ENCODE measurements at regions not wholly inside any gene's neighbourhood (a gene's known extent, or its start where the extent isn't known, plus 50 kb on each side); places are given as distances from the start of the nearest gene placed in this dataset.

DNA sequence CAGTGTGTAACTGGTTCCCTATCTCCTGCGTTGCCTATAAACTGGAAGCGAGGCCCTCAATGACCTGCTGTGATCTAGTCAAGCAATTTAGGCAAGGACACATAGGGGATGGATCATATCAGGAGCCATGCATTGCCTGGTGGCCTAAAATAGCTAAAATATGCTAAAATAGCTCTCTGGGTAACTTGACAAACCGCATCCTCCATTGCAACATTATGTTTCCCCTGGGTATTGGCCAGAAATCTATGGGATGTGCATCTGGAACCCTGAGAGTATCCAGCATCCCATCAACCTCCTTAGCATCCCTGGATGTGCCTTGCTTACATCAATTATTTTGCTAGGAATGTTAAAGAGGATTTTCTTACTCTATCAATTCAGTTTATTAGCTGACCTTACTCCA is 91.7 kb upstream of the ADCY1 start:
- H3K36me3 ChIP-seq (ENCODE audit: insufficient read depth) = no peaks in the 10 kb centered on the region
- no peaks in the 10 kb centered on the region for H3K27me3 Mint-ChIP-seq (ENCODE audit: insufficient read depth, low read depth, poor library complexity)
- no peaks in the 10 kb centered on the region for H3K79me2 ChIP-seq (replicated peaks; ENCODE audit: insufficient read depth)
- H3K9me3 Mint-ChIP-seq = no peaks in the 10 kb centered on the region
- TF ChIP-seq, protein P1, sequence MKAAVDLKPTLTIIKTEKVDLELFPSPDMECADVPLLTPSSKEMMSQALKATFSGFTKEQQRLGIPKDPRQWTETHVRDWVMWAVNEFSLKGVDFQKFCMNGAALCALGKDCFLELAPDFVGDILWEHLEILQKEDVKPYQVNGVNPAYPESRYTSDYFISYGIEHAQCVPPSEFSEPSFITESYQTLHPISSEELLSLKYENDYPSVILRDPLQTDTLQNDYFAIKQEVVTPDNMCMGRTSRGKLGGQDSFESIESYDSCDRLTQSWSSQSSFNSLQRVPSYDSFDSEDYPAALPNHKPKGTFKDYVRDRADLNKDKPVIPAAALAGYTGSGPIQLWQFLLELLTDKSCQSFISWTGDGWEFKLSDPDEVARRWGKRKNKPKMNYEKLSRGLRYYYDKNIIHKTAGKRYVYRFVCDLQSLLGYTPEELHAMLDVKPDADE (IDR thresholded peaks at IDR 0.05) = no peak
- TF ChIP-seq NANOG (IDR thresholded peaks at IDR 0.05; ENCODE audit: borderline replicate concordance) (no peak), POLR2AphosphoS5 (IDR thresholded peaks at IDR 0.05; ENCODE audit: low read depth) (no peak), ZNF331 (CRISPR knock-in tag; IDR thresholded peaks at IDR 0.05; ENCODE audit: low read depth) (no peak), JUNB (IDR thresholded peaks at IDR 0.05; ENCODE audit: unreplicated experiment) (no peak), STAT1 (IDR thresholded peaks at IDR 0.05; ENCODE audit: unreplicated experiment) (no peak), CREB1 (CRISPR knock-in tag; IDR thresholded peaks at IDR 0.05; ENCODE audit: low read depth) (no peak), ZNF114 (CRISPR knock-in tag; IDR thresholded peaks at IDR 0.05) (no peak), EZH2phosphoT487 (IDR thresholded peaks at IDR 0.05; ENCODE audit: unreplicated experiment) (no peak), EZH2 (IDR thresholded peaks at IDR 0.05; ENCODE audit: low read depth, unreplicated experiment) (no peak)
- TF ChIP-seq, protein P2, sequence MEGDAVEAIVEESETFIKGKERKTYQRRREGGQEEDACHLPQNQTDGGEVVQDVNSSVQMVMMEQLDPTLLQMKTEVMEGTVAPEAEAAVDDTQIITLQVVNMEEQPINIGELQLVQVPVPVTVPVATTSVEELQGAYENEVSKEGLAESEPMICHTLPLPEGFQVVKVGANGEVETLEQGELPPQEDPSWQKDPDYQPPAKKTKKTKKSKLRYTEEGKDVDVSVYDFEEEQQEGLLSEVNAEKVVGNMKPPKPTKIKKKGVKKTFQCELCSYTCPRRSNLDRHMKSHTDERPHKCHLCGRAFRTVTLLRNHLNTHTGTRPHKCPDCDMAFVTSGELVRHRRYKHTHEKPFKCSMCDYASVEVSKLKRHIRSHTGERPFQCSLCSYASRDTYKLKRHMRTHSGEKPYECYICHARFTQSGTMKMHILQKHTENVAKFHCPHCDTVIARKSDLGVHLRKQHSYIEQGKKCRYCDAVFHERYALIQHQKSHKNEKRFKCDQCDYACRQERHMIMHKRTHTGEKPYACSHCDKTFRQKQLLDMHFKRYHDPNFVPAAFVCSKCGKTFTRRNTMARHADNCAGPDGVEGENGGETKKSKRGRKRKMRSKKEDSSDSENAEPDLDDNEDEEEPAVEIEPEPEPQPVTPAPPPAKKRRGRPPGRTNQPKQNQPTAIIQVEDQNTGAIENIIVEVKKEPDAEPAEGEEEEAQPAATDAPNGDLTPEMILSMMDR (conservative IDR thresholded peaks at IDR 0.05; ENCODE audit: low read depth in 2 of 2) = no peak
- TF ChIP-seq, protein P3, sequence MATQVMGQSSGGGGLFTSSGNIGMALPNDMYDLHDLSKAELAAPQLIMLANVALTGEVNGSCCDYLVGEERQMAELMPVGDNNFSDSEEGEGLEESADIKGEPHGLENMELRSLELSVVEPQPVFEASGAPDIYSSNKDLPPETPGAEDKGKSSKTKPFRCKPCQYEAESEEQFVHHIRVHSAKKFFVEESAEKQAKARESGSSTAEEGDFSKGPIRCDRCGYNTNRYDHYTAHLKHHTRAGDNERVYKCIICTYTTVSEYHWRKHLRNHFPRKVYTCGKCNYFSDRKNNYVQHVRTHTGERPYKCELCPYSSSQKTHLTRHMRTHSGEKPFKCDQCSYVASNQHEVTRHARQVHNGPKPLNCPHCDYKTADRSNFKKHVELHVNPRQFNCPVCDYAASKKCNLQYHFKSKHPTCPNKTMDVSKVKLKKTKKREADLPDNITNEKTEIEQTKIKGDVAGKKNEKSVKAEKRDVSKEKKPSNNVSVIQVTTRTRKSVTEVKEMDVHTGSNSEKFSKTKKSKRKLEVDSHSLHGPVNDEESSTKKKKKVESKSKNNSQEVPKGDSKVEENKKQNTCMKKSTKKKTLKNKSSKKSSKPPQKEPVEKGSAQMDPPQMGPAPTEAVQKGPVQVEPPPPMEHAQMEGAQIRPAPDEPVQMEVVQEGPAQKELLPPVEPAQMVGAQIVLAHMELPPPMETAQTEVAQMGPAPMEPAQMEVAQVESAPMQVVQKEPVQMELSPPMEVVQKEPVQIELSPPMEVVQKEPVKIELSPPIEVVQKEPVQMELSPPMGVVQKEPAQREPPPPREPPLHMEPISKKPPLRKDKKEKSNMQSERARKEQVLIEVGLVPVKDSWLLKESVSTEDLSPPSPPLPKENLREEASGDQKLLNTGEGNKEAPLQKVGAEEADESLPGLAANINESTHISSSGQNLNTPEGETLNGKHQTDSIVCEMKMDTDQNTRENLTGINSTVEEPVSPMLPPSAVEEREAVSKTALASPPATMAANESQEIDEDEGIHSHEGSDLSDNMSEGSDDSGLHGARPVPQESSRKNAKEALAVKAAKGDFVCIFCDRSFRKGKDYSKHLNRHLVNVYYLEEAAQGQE (IDR thresholded peaks at IDR 0.05; ENCODE audit: unreplicated experiment) = no peak
- TF ChIP-seq, protein P4, sequence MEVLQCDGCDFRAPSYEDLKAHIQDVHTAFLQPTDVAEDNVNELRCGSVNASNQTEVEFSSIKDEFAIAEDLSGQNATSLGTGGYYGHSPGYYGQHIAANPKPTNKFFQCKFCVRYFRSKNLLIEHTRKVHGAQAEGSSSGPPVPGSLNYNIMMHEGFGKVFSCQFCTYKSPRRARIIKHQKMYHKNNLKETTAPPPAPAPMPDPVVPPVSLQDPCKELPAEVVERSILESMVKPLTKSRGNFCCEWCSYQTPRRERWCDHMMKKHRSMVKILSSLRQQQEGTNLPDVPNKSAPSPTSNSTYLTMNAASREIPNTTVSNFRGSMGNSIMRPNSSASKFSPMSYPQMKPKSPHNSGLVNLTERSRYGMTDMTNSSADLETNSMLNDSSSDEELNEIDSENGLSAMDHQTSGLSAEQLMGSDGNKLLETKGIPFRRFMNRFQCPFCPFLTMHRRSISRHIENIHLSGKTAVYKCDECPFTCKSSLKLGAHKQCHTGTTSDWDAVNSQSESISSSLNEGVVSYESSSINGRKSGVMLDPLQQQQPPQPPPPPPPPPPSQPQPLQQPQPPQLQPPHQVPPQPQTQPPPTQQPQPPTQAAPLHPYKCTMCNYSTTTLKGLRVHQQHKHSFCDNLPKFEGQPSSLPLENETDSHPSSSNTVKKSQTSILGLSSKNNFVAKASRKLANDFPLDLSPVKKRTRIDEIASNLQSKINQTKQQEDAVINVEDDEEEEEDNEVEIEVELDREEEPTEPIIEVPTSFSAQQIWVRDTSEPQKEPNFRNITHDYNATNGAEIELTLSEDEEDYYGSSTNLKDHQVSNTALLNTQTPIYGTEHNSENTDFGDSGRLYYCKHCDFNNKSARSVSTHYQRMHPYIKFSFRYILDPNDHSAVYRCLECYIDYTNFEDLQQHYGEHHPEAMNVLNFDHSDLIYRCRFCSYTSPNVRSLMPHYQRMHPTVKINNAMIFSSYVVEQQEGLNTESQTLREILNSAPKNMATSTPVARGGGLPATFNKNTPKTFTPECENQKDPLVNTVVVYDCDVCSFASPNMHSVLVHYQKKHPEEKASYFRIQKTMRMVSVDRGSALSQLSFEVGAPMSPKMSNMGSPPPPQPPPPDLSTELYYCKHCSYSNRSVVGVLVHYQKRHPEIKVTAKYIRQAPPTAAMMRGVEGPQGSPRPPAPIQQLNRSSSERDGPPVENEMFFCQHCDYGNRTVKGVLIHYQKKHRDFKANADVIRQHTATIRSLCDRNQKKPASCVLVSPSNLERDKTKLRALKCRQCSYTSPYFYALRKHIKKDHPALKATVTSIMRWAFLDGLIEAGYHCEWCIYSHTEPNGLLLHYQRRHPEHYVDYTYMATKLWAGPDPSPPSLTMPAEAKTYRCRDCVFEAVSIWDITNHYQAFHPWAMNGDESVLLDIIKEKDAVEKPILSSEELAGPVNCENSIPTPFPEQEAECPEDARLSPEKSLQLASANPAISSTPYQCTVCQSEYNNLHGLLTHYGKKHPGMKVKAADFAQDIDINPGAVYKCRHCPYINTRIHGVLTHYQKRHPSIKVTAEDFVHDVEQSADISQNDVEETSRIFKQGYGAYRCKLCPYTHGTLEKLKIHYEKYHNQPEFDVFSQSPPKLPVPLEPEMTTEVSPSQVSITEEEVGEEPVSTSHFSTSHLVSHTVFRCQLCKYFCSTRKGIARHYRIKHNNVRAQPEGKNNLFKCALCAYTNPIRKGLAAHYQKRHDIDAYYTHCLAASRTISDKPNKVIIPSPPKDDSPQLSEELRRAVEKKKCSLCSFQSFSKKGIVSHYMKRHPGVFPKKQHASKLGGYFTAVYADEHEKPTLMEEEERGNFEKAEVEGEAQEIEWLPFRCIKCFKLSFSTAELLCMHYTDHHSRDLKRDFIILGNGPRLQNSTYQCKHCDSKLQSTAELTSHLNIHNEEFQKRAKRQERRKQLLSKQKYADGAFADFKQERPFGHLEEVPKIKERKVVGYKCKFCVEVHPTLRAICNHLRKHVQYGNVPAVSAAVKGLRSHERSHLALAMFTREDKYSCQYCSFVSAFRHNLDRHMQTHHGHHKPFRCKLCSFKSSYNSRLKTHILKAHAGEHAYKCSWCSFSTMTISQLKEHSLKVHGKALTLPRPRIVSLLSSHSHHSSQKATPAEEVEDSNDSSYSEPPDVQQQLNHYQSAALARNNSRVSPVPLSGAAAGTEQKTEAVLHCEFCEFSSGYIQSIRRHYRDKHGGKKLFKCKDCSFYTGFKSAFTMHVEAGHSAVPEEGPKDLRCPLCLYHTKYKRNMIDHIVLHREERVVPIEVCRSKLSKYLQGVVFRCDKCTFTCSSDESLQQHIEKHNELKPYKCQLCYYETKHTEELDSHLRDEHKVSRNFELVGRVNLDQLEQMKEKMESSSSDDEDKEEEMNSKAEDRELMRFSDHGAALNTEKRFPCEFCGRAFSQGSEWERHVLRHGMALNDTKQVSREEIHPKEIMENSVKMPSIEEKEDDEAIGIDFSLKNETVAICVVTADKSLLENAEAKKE (CRISPR knock-in tag; IDR thresholded peaks at IDR 0.05) = no peak
- H2AFZ ChIP-seq = no peak overlapping the region
- no peak overlapping the region for H3K27ac ChIP-seq (ENCODE audit: low read depth)
- H3K4me1 Mint-ChIP-seq = peaks cover 25% of the 10 kb centered on the region
- no peak overlapping the region for H3K27ac Mint-ChIP-seq
- no peaks in the 10 kb centered on the region for H4K20me1 ChIP-seq (replicated peaks; ENCODE audit: insufficient read depth)
- H3K4me3 ChIP-seq = no peak overlapping the region
- DNase-seq (ENCODE audit: low spot score) = no peak
- H3K27me3 ChIP-seq (ENCODE audit: insufficient read depth) = no peaks in the 10 kb centered on the region
- no peak for ATAC-seq
- H3F3A ChIP-seq (replicated peaks; ENCODE audit: low read depth) = no peaks in the 10 kb centered on the region
- H3K4me2 ChIP-seq = no peak overlapping the region
- 0 out of 2 replicates have a peak, but pooled peaks cover 5% of the 10 kb centered on the region for H3K9me2 ChIP-seq (ENCODE audit: insufficient read depth)
- no peaks in the 10 kb centered on the region for H3K36me3 Mint-ChIP-seq (ENCODE audit: low read depth)
- H3K4me1 ChIP-seq (ENCODE audit: insufficient read depth) = peaks cover 11% of the 10 kb centered on the region; the same call in 1 of the 2 replicates
- no peak overlapping the region for H3K4me3 Mint-ChIP-seq

Measured in GM23338 (cell line).